ENCODE measurements at regions not wholly inside any gene's neighbourhood (a gene's known extent, or its start where the extent isn't known, plus 50 kb on each side); places are given as distances from the start of the nearest gene placed in this dataset.
A peak's percentile ranks its signal among the peaks of the same experiment; 100 is the strongest.
"Not testable (repeated sequence)": the region's sequence is repeated elsewhere in the genome, so short reads cannot be mapped to it uniquely, and the experiment has no call there.

GRCh38 chr15:20358779-20359414 is 182.7 kb downstream of the GOLGA6L6 start:
- H3K4me3 Mint-ChIP-seq: no peak overlapping the region
- H3K27me3 Mint-ChIP-seq (ENCODE audit: low read depth): no peaks in the 10 kb centered on the region
- H3K9me3 Mint-ChIP-seq: no peaks in the 10 kb centered on the region
- ATAC-seq (replicated peaks in 1 of 2): no peak
- H3K27ac Mint-ChIP-seq: no peak overlapping the region
- no peak for DNase-seq
- peaks cover 5% of the 10 kb centered on the region for H3K4me1 Mint-ChIP-seq (ENCODE audit: low read depth)
- H3K36me3 Mint-ChIP-seq (ENCODE audit: insufficient read depth in 2 of 2): no peaks in the 10 kb centered on the region

- Mint-ChIP-seq H3K4me3 (no peak overlapping the region), H3K9me3 (no peaks in the 10 kb centered on the region), H3K36me3 (ENCODE audit: insufficient read depth in 2 of 2) (no peaks in the 10 kb centered on the region), H3K27ac (no peak overlapping the region), H3K27me3 (ENCODE audit: low read depth) (no peaks in the 10 kb centered on the region), H3K4me1 (ENCODE audit: low read depth) (peaks cover 5% of the 10 kb centered on the region)
- ATAC-seq (replicated peaks in 1 of 2) (no peak), DNase-seq (no peak)
These were observed 183.4 kb downstream of the GOLGA6L6 start for GRCh38 chr15:20358066-20358778.

DNA sequence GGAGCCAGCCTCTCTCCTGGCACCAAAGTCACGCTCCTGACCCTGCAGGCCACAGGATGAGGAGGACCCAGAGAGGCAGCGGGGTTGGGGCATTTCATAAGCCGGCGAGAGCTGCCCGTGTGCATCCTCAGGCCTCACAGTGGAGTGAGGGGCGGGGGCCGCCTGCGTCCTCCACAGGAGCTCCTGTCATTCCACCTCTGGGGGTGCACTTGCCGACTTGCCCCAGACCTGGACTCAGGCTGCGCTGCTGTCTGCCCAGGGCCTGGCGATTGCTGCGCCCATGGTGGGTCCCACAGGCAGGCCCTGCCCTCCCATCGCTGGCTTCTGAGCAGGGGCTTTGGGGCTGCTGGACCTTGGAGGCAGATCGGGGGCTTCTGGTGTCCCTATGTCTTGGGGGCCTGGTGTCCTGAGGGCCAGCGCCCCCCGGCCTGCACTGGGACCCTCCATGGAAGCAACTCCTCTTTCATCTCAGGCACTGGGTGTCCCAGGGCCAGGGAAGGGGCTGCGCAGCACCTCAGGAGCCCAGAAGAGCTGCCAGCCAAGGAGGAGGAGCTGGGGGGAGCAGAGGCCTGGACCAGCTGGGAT is 184.0 kb downstream of the GOLGA6L6 start:
- Mint-ChIP-seq H3K4me3 (no peak overlapping the region), H3K4me1 (ENCODE audit: low read depth) (peaks cover 5% of the 10 kb centered on the region), H3K27ac (no peak overlapping the region), H3K27me3 (ENCODE audit: low read depth) (no peaks in the 10 kb centered on the region), H3K36me3 (ENCODE audit: insufficient read depth in 2 of 2) (no peaks in the 10 kb centered on the region), H3K9me3 (no peaks in the 10 kb centered on the region)
- ATAC-seq (replicated peaks in 1 of 2): no peak
- DNase-seq: no peak

DNA sequence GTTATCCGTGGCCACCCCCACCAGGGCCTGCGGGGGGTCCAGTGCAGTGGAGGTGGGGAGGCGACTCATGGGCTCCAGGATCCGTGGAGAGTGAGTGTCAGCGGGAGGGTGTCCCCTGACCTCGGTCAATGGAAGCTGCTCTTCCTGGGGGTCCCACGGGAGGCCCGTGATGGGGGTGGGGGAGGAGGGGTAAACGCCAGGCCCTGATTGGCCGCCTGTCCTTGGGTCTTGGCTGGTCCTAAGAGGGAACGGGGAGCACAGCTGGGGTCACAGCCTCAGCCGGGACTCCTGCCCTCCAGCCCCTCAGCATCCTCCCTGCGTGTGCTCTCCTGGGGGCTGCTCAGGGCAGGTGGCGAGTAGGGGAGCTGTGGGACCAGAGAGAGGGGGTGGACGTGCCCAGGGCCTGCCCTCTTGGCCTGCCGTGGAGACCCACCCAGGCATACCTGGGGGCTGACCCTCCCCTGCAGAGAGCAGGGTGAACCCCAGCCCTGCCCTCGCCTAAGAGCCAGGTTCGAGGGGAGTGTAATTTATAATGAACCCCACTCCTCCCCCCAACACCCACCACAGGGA is 184.6 kb downstream of the GOLGA6L6 start:
- Mint-ChIP-seq H3K27ac (no peak overlapping the region), H3K4me1 (ENCODE audit: low read depth) (peaks cover 5% of the 10 kb centered on the region), H3K36me3 (ENCODE audit: insufficient read depth in 2 of 2) (no peaks in the 10 kb centered on the region), H3K27me3 (ENCODE audit: low read depth) (no peaks in the 10 kb centered on the region), H3K4me3 (no peak overlapping the region), H3K9me3 (no peaks in the 10 kb centered on the region)
- ATAC-seq (replicated peaks in 1 of 2): peak in 1 of 2 donors; percentile 8
- no peak for DNase-seq

- ATAC-seq (replicated peaks in 1 of 2) (peak; percentile 62 to 68), DNase-seq (peak; percentile 81 to 87)
- Mint-ChIP-seq H3K27me3 (ENCODE audit: low read depth) (no peaks in the 10 kb centered on the region), H3K4me3 (peak overlapping the region; percentile 36 to 60), H3K36me3 (ENCODE audit: insufficient read depth in 2 of 2) (no peaks in the 10 kb centered on the region), H3K27ac (no peak overlapping the region), H3K4me1 (ENCODE audit: low read depth) (peaks cover 5% of the 10 kb centered on the region), H3K9me3 (no peaks in the 10 kb centered on the region)
These were observed 185.1 kb downstream of the GOLGA6L6 start for GRCh38 chr15:20356444-20356910.

GRCh38 chr15:20355256-20355868 is 186.2 kb downstream of the GOLGA6L6 start:
- H3K9me3 Mint-ChIP-seq: no peaks in the 10 kb centered on the region
- peaks cover 5% of the 10 kb centered on the region for H3K4me1 Mint-ChIP-seq (ENCODE audit: low read depth)
- no peak for DNase-seq
- no peaks in the 10 kb centered on the region for H3K36me3 Mint-ChIP-seq (ENCODE audit: insufficient read depth in 2 of 2)
- no peaks in the 10 kb centered on the region for H3K27me3 Mint-ChIP-seq (ENCODE audit: low read depth)
- H3K27ac Mint-ChIP-seq: no peak overlapping the region
- ATAC-seq (replicated peaks in 1 of 2): no peak
- no peak overlapping the region for H3K4me3 Mint-ChIP-seq

GRCh38 chr15:20354884-20355223 is 186.7 kb downstream of the GOLGA6L6 start:
- not testable (repeated sequence) for H3K4me1 Mint-ChIP-seq (ENCODE audit: low read depth); H3K9me3 Mint-ChIP-seq; DNase-seq; H3K27me3 Mint-ChIP-seq (ENCODE audit: low read depth); H3K36me3 Mint-ChIP-seq (ENCODE audit: insufficient read depth in 2 of 2); ATAC-seq (replicated peaks in 1 of 2); H3K4me3 Mint-ChIP-seq; H3K27ac Mint-ChIP-seq

DNA sequence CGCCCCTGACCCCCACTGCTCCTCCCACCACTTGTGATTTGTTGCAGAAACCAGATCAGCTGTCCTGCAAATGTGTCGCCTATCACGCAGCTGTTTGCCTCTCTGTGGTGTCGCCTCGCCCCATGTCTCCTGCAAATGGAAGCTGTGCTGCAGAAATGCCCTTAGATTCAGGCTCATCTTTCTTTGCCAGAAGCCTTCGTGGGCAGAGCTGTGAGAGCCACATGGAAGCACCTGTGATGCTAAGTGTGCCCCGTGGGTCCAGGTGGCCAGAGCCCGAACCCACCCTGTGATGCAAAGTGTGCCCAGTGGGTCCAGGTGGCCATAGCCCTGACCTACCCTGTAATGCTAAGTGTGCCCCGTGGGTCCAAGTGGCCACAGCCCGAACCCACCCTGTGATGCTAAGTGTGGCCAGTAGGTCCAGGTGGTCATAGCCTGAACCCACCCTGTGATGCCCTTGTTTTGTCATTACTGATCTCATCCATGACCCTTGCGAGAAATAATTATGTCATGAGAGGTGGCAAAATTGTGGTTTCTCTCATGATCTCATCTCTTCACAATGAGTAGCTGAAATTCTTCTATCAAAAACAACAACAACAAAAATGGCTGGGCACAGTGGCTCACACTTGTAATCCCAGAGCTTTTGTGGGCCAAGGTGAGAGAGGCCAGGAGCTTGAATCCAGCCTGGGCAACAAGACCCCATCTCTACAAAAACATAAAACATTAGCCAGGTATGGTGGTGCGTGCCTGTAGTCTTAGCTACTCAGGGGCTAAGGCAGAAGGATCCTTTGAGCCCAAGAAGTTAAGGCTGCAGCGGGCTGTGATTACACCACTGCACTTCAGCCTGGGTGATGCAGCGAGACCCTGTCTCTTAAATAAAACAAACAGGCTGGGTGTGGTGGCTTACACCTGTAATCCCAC is 187.4 kb downstream of the GOLGA6L6 start:
- H3K27ac Mint-ChIP-seq: no peak overlapping the region
- no peaks in the 10 kb centered on the region for H3K9me3 Mint-ChIP-seq
- H3K27me3 Mint-ChIP-seq (ENCODE audit: low read depth): no peaks in the 10 kb centered on the region
- DNase-seq (no peak), ATAC-seq (replicated peaks in 1 of 2) (peak in 1 of 2 donors; percentile 17)
- no peaks in the 10 kb centered on the region for H3K36me3 Mint-ChIP-seq (ENCODE audit: insufficient read depth in 2 of 2)
- H3K4me1 Mint-ChIP-seq (ENCODE audit: low read depth): peaks cover 5% of the 10 kb centered on the region
- no peak overlapping the region for H3K4me3 Mint-ChIP-seq

DNA sequence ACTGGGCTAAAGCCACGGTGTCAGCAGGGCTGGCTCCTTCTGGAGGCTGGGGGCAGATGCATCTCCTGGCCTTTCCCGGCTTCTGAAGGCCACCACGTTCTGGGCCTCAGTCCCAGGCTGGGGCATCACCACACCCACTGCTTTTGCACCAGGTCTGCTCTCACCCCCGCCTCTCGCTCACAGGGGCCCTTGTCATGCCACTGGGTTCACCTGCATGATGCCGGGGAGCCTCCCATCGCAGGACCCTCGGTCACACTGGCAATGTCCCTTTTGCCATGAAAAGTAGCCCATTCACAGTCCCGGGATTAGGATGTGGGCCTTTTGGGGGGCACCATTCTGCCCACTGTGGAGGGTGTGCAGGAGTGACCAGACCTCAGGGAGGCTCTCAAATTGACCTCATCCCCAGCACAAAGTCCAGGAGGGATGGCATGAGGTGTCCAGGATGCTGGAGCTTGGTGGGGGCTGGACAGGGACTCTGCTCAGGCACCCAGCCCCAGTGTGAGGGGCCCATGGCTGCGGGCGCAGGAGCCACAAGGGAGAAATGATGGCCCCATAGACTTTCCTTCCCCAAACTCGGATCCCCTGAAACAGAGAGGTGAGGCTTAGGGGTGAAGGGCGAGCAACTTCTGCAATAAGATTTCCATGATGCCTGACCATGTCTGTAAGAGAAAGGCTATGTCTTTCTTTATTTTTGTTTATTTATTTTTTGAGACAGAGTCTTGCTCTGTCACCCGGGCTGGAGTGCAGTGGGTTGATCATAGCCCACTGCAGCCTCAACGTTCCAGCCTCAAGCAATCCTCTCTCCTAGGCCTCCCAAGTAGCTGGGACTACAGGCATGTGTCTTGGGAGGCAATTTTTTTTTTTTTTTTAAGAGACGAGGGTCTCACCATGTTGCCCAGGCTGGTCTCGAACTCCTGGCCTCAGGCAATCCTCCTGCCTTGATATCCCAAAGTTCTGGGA is 189.1 kb downstream of the GOLGA6L6 start:
- DNase-seq (no peak), ATAC-seq (replicated peaks in 1 of 2) (no peak)
- no peaks in the 10 kb centered on the region for H3K9me3 Mint-ChIP-seq
- H3K27me3 Mint-ChIP-seq (ENCODE audit: low read depth): no peaks in the 10 kb centered on the region
- no peaks in the 10 kb centered on the region for H3K36me3 Mint-ChIP-seq (ENCODE audit: insufficient read depth in 2 of 2)
- H3K27ac Mint-ChIP-seq: no peak overlapping the region
- H3K4me1 Mint-ChIP-seq (ENCODE audit: low read depth): peaks cover 5% of the 10 kb centered on the region
- H3K4me3 Mint-ChIP-seq: no peak overlapping the region

DNA sequence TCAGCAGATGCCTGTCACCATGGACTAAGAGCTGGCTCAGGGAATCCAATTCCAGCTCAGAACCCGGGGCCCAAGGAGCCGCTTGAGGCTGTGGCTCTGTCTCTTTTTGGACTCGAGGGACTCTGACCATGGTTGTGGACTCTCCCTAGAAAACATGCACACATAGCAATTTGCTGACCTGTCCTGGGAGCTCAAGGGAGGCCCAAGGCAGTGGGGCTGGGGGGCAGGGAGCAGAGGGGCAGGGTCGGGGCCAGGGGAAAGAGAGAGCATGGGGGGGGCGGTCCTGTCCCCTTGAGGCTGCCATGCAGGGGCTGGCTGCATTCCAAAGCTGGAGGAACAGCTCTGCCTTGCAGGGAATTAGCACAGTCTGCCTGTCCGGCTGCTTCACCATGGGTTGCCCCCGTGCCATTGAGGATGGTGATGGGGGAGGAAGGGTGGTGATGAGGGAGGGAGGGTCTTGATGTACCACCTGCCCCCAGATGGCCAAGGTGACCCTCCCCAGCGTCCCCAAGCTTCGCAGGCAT is 190.1 kb downstream of the GOLGA6L6 start:
- Mint-ChIP-seq H3K27ac (no peak overlapping the region), H3K36me3 (ENCODE audit: insufficient read depth in 2 of 2) (no peaks in the 10 kb centered on the region), H3K9me3 (no peaks in the 10 kb centered on the region), H3K27me3 (ENCODE audit: low read depth) (no peaks in the 10 kb centered on the region), H3K4me3 (no peak overlapping the region), H3K4me1 (ENCODE audit: low read depth) (peaks cover 3% of the 10 kb centered on the region)
- ATAC-seq (replicated peaks in 1 of 2) (no peak), DNase-seq (no peak)

DNA sequence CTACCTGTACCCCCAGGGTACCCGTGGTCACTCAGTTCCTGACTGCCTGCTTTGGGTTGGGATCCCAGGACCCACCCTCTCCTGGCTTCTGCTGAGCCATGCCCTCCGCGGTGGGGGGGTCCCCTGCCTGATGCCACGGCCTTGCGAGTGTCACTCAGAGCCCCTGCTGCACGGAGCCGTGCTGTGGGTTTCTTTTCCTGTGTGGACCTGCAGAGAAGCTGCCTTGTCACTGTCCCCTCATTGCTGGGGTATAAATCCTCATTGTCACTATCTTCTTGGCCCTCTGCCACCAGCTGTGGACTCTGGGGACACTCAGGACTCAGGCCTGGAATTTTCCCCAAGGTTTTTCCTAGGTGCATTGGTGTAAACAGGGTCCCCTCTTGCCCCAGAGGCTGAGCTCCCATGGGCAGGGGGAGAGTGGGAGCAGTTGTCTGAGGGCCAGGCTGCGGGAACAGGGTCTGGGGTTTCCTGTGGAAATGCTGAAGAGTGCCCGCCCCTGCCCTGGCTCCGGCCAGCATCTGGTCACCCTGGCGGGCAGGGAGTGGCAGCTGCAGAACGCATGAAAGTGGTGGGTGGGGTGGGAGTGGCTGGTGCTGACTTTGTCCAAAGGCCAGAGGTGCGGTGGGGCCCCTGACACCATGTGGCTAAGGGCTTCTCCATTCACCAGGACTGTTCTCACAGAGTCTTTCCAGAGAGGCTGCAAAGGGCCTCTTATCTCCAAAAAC is 191.7 kb downstream of the GOLGA6L6 start:
- H3K4me3 Mint-ChIP-seq: no peak overlapping the region
- no peaks in the 10 kb centered on the region for H3K27me3 Mint-ChIP-seq (ENCODE audit: low read depth)
- H3K27ac Mint-ChIP-seq: no peak overlapping the region
- H3K9me3 Mint-ChIP-seq: no peaks in the 10 kb centered on the region
- no peak for DNase-seq
- no peaks in the 10 kb centered on the region for H3K36me3 Mint-ChIP-seq (ENCODE audit: insufficient read depth in 2 of 2)
- ATAC-seq (replicated peaks in 1 of 2): no peak
- no peaks in the 10 kb centered on the region for H3K4me1 Mint-ChIP-seq (ENCODE audit: low read depth)

Data from activated T-cell treated with anti-CD3 and anti-CD28 coated beads, Interleukin-2, amount 50 U/mL, for 72 hours (primary cell).